PC-3 (cell line): ENCODE measurements at regions not wholly inside any gene's neighbourhood (a gene's known extent, or its start where the extent isn't known, plus 50 kb on each side); places are given as distances from the start of the nearest gene placed in this dataset.
A peak's percentile ranks its signal among the peaks of the same experiment; 100 is the strongest.

Experiments used
- ATAC-seq: fragments of 200-7000 bp; cut with Tn5 transposase; 2 replicates; pipeline ENCODE4 v1.9.1; 2020; ENCODE audit warnings: mild to moderate bottlenecking, moderate library complexity
- BruUV-seq: library from RNA; stranded (reverse); fragments of 400-500 nt; replicated peaks from 2 replicates; lab custom pipeline; 2021; lab: Mats Ljungman, UMichigan
- CTCF ChIA-PET: fragments of 300-600 bp; sonication (Branson Sonifier 250); formaldehyde crosslinking; loops from one replicate; lab custom pipeline; 2022; ENCODE audit warnings: antibody characterized with exemption; lab: Charles Lee
- POLR2A ChIA-PET: fragments of 300-600 bp; sonication (Branson Sonifier 250); formaldehyde crosslinking; loops from one replicate; lab custom pipeline; 2022; ENCODE audit warnings: antibody characterized with exemption; ENCODE audit not compliant: unreplicated experiment; lab: Charles Lee
- DNase-seq: peaks from one replicate; pipeline ENCODE4 v3.0.0-alpha.2; 2015
- H2AFZ ChIP-seq: fragments of 300-600 bp; sonication (generic); 2 replicates; pipeline ENCODE4 v1.6.0; 2016; ENCODE audit warnings: antibody characterized with exemption, low read length
- H3F3A ChIP-seq: fragments of 300-600 bp; sonication (generic); one replicate; pipeline ENCODE4 v1.6.0; 2017; ENCODE audit warnings: antibody characterized with exemption, low read length, control low read depth, mild to moderate bottlenecking; ENCODE audit not compliant: unreplicated experiment
- H3K27ac ChIP-seq: fragments of 300-600 bp; sonication (generic); 2 replicates; pipeline ENCODE4 v1.5.1; 2016; ENCODE audit warnings: mild to moderate bottlenecking, low read length
- H3K27me3 ChIP-seq: fragments of 300-600 bp; sonication (generic); 2 replicates; pipeline ENCODE4 v1.6.1; 2016; ENCODE audit warnings: low read length, mixed read lengths
- H3K36me3 ChIP-seq: fragments of 300-600 bp; sonication (generic); 2 replicates; pipeline ENCODE4 v1.6.1; 2016; ENCODE audit warnings: low read depth, mixed run types, low read length, mixed read lengths
- H3K4me1 ChIP-seq: fragments of 300-600 bp; sonication (generic); 2 replicates; pipeline ENCODE4 v1.5.1; 2016; ENCODE audit warnings: low read length; ENCODE audit not compliant: insufficient read depth
- H3K4me2 ChIP-seq: fragments of 300-600 bp; sonication (generic); 2 replicates; pipeline ENCODE4 v1.6.0; 2016; ENCODE audit warnings: low read length
- H3K4me3 ChIP-seq: fragments of 300-600 bp; sonication (generic); 2 replicates; pipeline ENCODE4 v1.5.1; 2016; ENCODE audit warnings: mild to moderate bottlenecking, low read length, mixed read lengths
- H3K79me2 ChIP-seq: fragments of 300-600 bp; sonication (generic); 2 replicates; pipeline ENCODE4 v1.6.1; 2017; ENCODE audit warnings: low read length, mixed read lengths
- H3K9ac ChIP-seq: fragments of 300-600 bp; sonication (generic); 2 replicates; pipeline ENCODE4 v1.6.0; 2016; ENCODE audit warnings: mild to moderate bottlenecking, low read length
- H3K9me2 ChIP-seq: fragments of 300-600 bp; sonication (generic); replicated peaks from 2 replicates; pipeline ENCODE4 v1.6.1; 2016; ENCODE audit warnings: mixed run types, low read length, mixed read lengths
- H3K9me3 ChIP-seq: fragments of 300-600 bp; sonication (generic); 2 replicates; pipeline ENCODE4 v1.6.1; 2016; ENCODE audit warnings: low read length, mixed read lengths
- H4K20me1 ChIP-seq: fragments of 300-600 bp; sonication (generic); 2 replicates; pipeline ENCODE4 v1.6.1; 2016; ENCODE audit warnings: low read length, mixed read lengths
- CTCF ChIP-seq: fragments of 300-600 bp; sonication (generic); conservative IDR thresholded peaks from 2 replicates; pipeline ENCODE4 v1.5.1; 2017; ENCODE audit warnings: antibody characterized with exemption, low read depth, mild to moderate bottlenecking, low read length
- EZH2 ChIP-seq: fragments of 300-600 bp; sonication (generic); IDR thresholded peaks from one replicate; pipeline ENCODE4 v1.6.1; 2017; ENCODE audit warnings: antibody characterized with exemption, mild to moderate bottlenecking, low read length; ENCODE audit not compliant: unreplicated experiment
- EZH2phosphoT487 ChIP-seq: fragments of 300-600 bp; sonication (generic); IDR thresholded peaks from 2 replicates; pipeline ENCODE4 v1.6.1; 2018; ENCODE audit warnings: mild to moderate bottlenecking, antibody characterized with exemption, low read length, borderline replicate concordance
- intact Hi-C: fragments of 100-400 bp; cut with micrococcal nuclease; formaldehyde crosslinking; loops from 2 replicates; pipeline ENCODE4 v1.9.0; 2023

GRCh38 chr6:97591955-97592354 lies 308.9 kb upstream of the MMS22L start:
- BruUV-seq = no TSS peak

GRCh38 chr6:97594844-97595243 lies 311.8 kb upstream of the MMS22L start:
- no peaks in the 10 kb centered on the region for H4K20me1 ChIP-seq
- no TSS peak for BruUV-seq

More at GRCh38 chr6:97591955-97592354, 308.9 kb upstream of the MMS22L start:
- H3K4me2 ChIP-seq = no peak overlapping the region
- no peak overlapping the region for H3K4me3 ChIP-seq
- ATAC-seq (no peak), DNase-seq (no peak)
- ChIA-PET POLR2A (no interaction called here), CTCF (no interaction called here)
- H3K79me2 ChIP-seq = no peaks in the 10 kb centered on the region
- no peaks in the 10 kb centered on the region for H3F3A ChIP-seq
- H4K20me1 ChIP-seq = no peaks in the 10 kb centered on the region
- intact Hi-C loops = no loop called here
- no peaks in the 10 kb centered on the region for H3K4me1 ChIP-seq
- no peak overlapping the region for H3K9ac ChIP-seq
- no peaks in the 10 kb centered on the region for H3K27me3 ChIP-seq
- no peaks in the 10 kb centered on the region for H3K9me3 ChIP-seq
- no peak overlapping the region for H2AFZ ChIP-seq
- no peaks in the 10 kb centered on the region for H3K36me3 ChIP-seq
- TF ChIP-seq CTCF = no peak
- TF ChIP-seq EZH2phosphoT487 = no peak
- no peak for TF ChIP-seq EZH2
- H3K27ac ChIP-seq = no peak overlapping the region
- H3K9me2 ChIP-seq = no peaks in the 10 kb centered on the region

More at GRCh38 chr6:97594844-97595243, 311.8 kb upstream of the MMS22L start:
- no peaks in the 10 kb centered on the region for H3F3A ChIP-seq
- no peaks in the 10 kb centered on the region for H3K79me2 ChIP-seq
- no peaks in the 10 kb centered on the region for H3K9me2 ChIP-seq
- DNase-seq = peak; percentile 47
- H3K4me1 ChIP-seq = no peaks in the 10 kb centered on the region
- no peak overlapping the region for H2AFZ ChIP-seq
- no peak overlapping the region for H3K4me3 ChIP-seq
- H3K4me2 ChIP-seq = no peak overlapping the region
- no peaks in the 10 kb centered on the region for H3K36me3 ChIP-seq
- ATAC-seq = peak; percentile 27; the same call in 1 of the 2 replicates
- POLR2A ChIA-PET = no interaction called here
- TF ChIP-seq EZH2 (no peak), CTCF (no peak), EZH2phosphoT487 (no peak)
- CTCF ChIA-PET = no interaction called here
- H3K9ac ChIP-seq = no peak overlapping the region
- no peaks in the 10 kb centered on the region for H3K9me3 ChIP-seq
- no peak overlapping the region for H3K27ac ChIP-seq
- no peaks in the 10 kb centered on the region for H3K27me3 ChIP-seq
- intact Hi-C loops = no loop called here
